ENCODE measurements at regions not wholly inside any gene's neighbourhood (a gene's known extent, or its start where the extent isn't known, plus 50 kb on each side); places are given as distances from the start of the nearest gene placed in this dataset.

DNA sequence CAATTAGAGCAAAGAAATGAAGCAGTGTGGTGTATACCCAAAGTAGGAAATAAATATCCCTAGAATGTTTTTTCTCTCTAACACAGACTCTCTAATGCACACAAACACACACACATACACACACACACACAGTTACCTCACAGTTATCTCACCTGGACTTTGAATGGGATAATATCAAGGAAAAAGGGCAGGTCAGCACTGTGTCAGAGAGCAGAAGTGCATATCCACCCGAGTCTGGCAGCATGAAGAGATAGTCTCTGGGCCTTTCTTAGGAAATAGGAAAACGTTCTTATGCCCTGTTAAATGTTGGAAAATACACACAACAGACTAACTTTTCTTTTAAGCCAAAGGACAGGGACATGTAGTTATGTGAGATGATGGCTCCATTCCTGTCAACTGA is 162.0 kb downstream of the COL6A3 start:
- DNase-seq, result no peak

GRCh38 chr2:237253046-237253702 is 160.8 kb downstream of the COL6A3 start:
- no peak for DNase-seq

DNA sequence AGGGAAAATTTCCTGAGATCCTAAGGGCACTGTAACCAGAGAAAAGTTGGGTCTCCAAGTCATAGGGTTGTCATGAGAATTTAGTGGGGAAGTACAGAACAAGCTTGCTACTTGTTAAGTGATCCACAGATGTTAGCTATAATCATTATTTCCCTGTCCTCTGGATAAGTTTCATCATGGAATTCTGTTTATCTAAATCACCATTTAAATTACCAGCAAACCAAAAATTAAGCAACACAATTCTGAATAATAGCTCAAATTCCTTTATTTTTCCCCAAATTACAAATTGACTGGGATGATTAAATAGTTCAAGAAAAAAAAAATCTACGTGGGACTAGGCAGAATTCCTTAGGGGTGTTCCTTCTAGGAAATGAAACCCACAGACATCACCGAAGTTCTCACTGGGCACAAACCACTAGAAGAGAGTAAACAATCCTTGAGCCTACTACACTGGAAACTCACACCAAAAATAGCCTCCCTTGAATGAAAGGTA is 159.5 kb downstream of the COL6A3 start:
- DNase-seq, result no peak

GRCh38 chr2:237254911-237255578 is 158.9 kb downstream of the COL6A3 start:
- DNase-seq, result peak; percentile 7

- no peak for DNase-seq
These were observed 157.1 kb downstream of the COL6A3 start for GRCh38 chr2:237256887-237257286.

GRCh38 chr2:237257471-237257951 is 156.5 kb downstream of the COL6A3 start:
- no peak for DNase-seq

DNA sequence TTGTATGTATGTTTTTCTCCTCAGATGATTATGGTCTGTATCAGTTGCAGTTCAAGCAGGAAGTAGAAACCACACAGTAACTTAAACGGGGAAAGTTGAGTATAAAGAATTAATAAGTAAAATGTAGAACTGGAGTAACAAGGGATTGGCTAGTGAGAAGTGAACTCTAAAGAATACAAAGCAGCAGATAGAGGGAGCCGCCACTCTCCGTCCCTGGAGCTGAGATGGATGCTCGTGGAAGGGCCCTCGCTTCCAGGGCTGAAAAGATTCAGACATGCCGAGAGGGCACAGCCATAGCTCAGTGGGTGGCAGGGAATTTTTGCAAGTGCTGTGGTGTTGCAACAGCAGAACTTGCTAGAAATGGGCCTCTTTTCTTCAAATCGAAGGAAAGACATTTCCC is 155.8 kb downstream of the COL6A3 start:
- no peak for DNase-seq

- no peak for DNase-seq
These were observed 155.3 kb downstream of the COL6A3 start for GRCh38 chr2:237258615-237259014.

GRCh38 chr2:237259201-237259600 is 154.8 kb downstream of the COL6A3 start:
- no peak for DNase-seq

DNA sequence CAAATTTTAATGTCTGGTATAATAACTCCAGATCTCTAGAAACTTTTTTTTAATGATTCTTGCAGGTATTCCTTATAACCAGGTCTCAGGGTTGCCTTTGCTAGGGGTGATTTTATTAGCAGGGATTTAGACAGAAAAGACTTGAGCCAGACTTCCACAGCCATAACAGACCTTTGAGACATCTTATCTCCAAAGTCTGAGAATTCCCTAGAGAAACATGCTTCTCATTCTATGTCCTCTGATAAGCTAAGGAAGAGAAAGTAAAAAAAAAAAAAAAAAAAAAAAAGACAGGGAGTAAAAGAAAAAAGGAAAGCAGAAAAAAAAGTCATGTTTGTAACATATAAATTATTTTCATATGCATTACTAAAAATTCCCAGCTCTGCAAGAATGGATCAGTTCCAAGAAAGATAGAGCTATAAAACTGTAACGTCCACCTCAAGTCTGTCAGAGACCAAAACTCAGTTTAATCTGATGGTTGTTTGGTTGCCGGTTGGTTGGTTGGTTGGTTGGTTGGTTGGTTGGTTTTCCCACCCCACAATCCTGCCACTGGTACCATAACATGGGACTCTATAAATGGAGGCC is 153.8 kb downstream of the COL6A3 start:
- DNase-seq, result no peak

GRCh38 chr2:237260686-237261085 is 153.3 kb downstream of the COL6A3 start:
- no peak for DNase-seq

DNA sequence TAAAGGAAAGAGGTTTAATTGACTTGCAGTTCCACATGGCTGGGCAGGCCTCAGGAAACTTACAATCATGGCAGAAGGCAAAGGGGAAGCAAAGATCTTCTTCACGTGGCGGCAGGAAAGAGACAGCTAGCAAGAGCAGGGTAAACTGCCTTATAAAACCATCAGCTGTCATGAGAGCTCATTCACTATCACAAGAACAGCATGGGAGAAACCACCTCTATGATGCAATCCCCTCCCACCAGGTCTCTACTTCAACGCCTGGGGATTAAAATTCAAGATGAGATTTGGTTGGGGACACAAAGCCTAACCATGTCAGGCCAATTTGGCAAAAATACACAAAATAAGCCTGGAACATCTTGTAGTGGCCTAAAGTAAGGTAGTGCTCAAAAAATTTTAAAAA is 152.6 kb downstream of the COL6A3 start:
- DNase-seq, result no peak

DNA sequence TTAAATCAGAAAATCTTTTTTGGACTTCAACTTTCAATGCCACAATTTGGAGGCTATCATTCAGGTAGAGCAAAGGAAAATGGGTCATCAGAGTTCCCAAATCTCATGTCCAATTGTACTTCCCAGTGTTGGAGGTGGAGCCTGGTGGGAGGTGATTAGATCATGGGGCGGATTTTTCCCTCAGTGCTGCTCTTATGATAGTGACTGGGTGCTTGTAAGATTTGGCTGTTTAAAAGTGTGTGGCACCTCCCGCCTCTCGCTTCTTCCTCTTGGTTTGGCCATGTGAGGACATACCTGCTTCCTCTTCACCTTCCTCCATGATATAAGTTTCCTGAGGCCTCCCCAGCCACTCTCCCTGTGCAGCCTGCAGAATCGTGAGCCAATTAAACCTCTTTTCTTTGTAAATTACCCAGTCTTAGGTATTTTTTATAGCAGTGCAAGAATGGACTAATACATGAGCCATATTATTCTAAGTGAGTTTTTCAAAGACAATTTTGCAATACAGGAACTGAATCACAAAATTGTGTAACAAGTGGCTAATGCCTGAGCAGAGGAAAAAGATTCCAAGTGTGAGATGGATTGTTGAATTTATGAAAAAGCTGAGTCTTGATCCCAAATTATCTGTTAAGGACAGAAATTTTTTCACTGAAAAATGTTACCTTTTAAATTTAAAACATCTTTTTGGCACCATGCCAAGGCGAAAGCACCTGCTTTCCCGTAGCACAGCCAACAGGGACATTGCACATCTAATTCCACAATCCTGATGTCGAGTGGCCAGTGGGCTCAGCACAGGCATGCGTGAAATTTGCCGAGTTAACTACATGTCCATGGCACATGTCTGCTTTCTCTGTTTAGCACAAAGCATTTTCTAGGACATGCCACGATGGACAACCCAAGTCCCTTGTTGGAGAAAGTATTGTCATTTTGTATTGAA is 150.9 kb downstream of the COL6A3 start:
- DNase-seq, result no peak

GRCh38 chr2:237264480-237265219 is 149.3 kb downstream of the COL6A3 start:
- peak; percentile 71 for DNase-seq

- no peak for DNase-seq
These were observed 145.8 kb downstream of the COL6A3 start for GRCh38 chr2:237268004-237268708.

DNA sequence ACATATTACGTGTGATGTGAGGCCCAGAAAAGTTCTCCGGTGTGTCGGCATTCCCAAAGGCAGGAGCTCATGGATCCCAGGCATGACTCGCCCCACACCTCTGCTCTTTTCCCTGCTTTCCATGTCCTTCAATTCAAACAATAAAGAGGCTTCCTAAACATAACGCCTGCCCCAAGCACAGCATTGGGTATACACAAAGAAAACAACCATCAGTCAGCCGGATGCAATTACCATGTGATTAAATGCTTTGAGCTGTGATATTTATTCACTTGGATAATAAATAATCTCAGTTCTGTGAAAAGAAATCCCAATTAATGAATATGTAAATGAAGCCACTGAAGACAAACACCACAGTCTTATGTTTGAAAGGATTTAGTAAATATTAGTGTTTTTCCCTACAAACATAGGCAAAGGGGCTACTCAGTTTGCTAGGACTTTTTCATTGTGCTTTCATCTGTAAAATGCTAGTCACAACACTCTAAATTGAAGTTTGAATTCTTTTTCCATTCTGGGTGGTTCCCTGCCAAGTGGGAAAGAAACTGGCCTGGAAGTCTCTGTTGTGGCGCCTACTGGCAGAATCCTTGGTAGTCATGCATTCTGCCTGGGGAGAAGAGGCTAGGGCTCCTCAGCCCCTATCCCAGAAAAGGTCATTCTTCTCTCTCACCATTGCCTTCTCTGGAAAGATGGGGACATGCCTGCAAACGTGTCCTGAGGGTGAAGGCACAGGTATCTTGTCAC is 144.7 kb downstream of the COL6A3 start:
- DNase-seq, result no peak

GRCh38 chr2:237270520-237270919 is 143.4 kb downstream of the COL6A3 start:
- DNase-seq, result no peak

DNA sequence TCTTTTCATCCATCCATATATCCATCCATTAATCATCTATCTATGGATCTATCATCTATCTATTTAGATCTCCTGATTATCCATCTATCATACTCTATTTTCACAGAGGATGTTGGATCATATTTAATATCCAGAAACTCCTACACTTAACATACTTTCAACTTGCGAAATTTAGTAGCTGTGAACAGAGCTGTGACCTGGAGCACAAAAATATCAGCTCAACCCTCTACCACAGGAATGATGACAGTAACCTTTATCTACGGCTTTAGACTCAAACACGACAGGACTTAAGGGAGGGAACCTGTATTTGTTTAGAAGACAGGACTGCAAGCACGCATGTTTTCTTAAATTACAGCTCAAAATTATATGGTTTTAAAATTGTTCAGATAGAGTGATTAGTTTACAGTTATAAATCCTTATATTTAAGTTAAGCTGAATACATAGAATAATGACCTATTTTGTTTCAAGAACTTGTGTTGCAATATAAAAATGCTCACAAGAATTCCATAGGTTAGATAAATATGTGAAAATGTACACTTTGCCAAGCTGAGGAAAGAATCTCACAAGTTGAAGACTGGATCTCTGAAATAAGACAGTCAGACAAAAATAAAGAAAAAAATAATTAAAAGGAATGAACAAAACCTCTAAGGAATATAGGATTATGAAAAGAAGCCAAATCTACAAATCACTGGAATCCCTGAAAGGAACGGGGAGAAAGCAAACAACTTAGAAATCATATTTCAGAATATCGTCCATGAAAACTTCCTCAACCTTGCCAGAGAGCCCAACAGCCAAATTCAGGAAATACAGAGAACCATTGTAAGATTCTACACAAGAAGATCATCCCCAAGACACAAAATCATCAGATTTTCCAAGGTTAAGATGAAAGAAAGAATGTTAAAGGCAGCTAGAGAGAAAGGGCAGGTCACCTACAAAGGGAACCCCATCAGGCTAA is 142.0 kb downstream of the COL6A3 start:
- DNase-seq, result no peak
